Fibroblast of skin of abdomen (primary cell): ENCODE measurements at regions not wholly inside any gene's neighbourhood (a gene's known extent, or its start where the extent isn't known, plus 50 kb on each side); places are given as distances from the start of the nearest gene placed in this dataset.

Experiments
- DNase-seq: peaks from one replicate; pipeline ENCODE4 v3.0.0-alpha.2; 2013

DNA sequence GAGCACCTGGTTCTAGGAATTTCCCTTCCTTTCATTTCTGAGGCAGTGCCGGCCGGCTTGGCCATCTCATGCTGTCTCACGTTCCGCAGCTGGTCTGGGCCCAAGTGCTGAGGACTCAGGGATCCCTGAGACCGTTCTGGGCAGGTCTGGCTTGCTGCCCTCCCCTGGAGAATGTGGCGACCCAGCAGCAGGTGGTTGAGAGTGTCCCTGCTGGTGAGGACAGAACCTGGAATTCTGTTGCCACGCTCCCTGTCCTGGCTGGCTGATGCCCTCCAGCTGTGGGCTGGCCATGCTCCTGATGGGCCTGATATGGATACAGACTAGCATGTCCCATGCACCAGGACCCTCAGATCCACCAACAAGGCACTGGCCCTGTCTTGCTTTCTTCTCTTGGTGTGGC, 114.0 kb upstream of the C1QTNF9B start:
- no peak for DNase-seq

DNA sequence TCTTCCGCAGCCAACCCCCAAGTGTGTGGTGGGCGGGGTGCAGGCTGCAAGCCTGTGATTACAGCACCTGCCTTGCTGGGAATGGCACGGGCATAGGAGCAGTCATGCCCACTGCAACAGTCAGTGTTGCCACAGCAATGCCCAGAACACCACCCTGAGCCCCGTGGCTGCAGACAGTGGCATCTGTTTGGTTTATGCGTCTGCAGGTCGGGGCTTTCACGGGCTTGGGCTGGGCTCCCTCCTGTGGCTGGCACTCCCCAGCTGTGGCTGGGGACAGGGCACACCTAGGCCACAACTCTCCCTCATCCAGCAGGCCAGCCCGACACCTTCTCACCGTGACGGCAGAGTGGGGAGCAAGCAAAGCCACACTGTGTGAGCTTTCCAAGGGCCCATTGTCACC, 115.3 kb upstream of the C1QTNF9B start:
- no peak for DNase-seq

DNA sequence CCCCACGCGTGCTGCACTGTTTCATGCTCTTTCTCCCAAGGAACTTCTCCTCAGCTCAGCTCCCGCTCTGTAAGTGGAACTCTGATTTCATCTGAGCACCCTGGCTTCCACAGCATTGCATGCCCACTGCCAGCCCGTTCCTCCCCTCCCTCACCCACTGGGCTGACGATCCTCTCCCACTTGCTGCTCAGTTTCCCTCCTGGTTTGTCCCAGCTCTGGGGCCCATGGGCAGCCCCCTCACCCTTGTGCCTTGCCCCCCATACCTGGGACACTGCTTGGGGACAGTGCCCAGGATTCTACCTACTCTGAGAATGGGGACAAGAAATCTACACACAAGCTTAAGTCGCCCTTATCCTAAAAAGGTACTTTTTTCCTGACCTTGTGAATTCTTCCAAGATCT, 115.9 kb upstream of the C1QTNF9B start:
- no peak for DNase-seq

DNA sequence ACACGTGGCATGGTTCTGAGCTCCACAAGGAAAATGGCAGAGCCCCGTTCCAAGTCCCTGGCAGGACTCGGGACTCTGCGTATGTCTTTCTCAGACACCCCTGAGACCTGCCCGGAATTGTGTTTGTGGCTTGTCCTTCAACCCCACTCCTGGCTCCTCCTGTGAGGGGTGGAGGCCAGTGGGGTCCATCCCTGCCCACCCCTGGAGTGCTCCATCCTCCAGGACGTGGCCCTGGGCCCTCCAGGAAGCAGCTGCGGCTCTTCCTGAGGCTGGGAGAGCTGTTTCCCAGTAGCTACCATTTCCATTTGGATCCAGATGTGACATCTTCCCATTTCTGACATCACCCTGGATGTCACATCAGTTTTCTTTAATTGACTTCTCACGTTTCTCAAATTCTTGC, 118.7 kb upstream of the C1QTNF9B start:
- no peak for DNase-seq

DNA sequence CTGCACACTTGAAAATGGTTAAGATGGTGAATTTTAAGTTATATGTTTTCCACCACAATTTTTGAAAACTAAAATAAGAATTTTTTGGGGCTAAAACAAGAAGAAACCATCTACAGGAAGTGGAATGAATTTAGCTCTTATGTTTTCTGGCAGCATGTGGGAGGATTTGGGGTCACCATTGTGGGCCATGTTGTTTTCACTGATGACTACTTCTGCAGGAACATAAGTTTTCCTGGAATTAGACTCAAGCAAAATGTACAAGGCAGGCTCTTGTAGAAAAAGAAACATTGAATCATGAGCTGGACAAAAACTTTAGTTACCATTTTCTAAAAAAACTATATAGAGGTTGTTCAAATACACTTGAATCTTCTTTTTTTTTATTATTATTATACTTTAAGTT, 125.3 kb upstream of the C1QTNF9B start:
- no peak for DNase-seq

DNA sequence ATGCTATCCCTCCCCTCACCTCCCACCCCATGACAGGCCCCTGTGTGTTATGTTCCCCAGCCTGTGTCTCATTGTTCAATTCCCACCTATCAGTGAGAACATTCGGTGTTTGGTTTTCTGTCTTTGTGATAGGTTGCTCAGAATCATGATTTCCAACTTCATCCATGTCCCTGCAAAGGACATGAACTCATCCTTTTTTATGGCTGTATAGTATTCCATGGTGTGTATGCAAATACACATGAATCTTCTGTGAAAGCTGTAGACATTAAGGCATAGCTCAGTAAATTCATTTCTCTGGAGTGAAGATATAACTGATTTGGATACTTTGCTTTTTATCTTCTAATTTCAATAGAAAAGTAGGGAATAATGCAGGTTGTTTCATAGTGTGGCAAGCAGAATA, 125.8 kb upstream of the C1QTNF9B start:
- no peak for DNase-seq

DNA sequence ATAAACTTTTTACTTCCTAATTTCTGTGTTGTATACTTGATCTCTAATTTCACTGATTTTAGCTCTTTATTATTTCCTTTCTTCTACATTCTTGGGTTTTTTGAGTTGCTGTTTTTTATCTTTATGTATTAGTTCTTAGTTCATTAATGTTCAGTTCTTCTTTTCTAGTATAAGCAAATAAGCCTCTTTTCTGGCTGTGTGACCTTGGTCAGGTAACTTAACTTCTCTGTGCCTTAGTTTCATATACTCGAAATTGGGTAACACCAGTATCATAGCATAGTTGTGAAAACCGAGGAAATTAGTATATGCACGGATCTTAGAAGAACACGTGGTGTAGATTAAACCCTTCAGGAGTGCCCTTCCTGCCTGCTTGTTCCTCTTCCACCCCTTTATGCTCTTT, 130.2 kb upstream of the C1QTNF9B start:
- DNase-seq = no peak

DNA sequence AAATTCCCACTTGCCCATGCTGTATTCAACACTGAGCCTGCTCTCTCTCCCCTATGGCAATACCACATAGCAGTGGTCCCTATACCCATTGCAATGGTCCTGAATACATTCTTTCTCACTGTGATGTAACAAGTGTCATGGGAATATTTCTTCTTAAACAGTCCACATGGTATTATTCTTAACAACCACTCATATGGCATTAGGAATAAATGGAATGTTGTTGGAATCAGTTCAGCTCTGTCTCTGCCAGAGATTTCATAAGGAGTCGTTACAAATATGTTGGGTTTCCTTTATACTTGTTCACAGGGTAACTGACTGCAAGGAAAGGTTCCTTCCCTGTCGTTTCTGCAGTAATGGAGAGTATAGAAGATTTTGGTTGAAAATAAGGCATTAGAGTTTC, 128.3 kb upstream of the SPATA13 start:
- DNase-seq = peak; percentile 90

DNA sequence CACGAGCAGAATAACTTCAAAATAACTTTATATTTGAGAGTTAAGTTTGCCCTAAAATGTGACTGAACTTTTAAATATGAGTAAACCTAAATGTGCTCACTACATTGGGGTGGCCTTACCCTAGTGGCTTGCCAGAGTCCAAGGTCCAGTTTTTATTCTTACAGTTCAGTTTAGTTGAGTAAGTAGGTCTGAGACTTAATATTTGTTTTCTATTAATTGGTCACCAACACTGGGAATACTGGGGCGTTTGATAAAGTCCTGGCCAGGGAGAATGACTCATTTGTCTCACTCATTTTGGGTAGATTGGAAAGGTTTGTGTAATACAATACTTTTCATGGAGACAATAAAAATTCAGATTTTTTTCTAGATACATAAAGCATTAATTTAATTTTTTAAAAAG, 127.8 kb upstream of the SPATA13 start:
- no peak for DNase-seq

DNA sequence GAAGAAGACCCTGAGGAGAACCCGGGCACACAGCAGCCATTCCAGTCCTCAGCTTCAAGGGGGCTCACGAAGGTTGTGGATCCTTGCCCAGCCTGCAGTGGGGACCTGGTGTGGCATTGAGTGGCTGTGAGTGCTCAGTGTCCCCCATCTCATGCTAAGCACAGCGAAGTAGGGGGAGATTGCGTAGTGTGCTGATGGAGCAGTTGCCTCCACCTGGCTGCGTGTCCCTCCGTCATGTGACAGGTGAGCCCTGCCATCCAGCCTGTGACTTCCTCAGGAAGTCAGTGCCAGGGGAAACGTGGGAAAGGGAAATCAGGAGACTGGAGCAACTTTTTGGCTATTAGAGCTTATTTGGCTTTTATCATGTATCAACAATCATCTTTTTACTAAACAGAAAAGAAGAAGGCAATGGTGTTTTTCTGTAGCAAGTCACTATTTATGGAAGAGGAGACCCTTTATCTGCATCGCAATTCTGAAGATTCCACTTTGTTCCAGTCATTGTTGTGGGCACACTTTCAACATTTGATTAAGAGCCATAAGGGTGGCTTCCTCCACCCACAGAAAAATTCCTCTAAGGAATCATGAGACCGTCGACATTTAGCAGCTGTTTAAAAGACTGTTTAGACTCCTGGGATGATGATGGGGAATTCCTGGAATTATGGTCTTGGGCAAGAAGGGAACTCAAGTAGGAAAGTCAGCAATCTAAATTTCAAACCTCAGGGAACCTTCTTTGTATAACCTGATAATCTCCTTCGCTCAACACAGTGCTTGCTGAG, 126.8 kb upstream of the SPATA13 start:
- DNase-seq = peak; percentile 90

DNA sequence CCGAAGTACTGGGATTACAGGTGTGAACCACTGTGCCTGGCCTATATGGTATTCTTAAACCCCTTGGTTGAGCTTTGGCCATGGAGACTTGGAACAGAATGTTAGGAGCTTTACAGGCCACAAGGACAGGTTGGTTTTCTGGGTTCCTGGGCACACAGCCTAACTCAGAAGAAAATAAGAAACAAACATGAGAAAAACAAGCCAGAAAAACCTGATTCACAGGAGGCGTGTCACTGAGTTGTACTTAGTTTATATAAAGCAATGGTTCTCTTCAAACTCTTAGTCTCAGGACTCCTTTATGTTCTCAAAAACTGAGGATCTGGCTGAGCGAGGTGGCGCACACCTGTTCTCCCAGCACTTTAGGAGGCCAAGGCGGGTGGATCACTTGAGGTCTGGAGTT, 125.1 kb upstream of the SPATA13 start:
- DNase-seq = no peak

DNA sequence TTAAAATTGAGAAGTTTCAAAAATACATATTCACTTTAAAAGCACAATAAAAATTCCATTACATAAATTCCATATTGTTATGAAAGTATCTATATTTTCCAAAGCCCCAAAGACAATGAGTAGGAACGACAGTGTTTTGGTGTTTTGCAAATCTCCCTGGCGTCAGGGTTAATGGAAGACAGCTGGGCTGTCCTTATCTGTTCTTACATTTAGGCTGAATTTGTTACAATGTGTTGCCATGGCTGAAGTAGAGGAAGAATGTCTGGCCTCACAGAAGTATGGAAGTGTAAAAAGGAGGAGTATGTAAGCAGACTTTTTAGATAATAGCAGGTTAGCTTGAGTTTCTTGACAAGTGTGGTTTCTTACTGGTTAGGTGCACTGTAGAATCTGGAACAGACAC, 124.4 kb upstream of the SPATA13 start:
- peak; percentile 40 for DNase-seq

DNA sequence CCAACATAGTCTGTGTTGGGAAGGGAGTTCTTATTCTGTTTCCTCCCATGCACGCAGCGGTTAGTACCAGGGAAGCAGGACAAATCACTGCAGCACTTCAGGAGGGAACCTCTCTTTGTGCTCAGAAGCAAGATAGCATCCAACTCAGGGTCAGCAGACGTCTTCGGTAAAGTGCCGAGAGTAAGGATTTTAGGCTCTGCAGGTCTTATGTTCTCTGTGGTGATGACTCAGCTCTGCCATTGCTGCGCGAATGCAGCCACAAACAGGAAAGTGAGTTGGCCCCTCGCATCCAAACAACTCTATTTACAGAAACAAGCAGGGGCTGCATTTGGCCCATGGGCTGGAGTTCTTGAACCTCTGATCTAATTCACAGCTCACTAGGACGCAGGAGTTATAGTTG, 122.1 kb upstream of the SPATA13 start:
- DNase-seq = no peak

DNA sequence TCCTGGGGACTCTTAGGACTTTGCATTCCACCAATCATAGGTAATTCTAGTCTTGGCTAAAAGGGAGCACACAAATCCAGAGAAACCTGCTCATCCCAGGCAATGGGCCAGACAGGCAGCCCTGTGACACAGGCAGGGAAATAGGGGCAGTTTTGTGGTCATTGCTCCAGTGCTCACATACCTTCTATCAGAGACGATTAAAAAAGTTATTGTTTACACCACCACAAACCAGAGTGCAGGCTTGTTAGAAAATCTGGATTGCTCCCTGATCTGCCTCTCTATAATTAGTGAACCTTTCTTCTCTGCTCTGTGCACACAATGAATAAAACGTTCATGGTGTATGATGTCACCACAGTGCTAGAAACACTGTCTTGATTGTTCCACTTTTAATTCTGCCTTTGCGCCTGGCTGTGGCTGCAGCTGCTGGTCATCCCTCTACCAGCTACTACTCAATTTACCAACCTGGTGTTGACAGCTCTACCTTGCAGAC, 121.6 kb upstream of the SPATA13 start:
- DNase-seq = peak; percentile 77

DNA sequence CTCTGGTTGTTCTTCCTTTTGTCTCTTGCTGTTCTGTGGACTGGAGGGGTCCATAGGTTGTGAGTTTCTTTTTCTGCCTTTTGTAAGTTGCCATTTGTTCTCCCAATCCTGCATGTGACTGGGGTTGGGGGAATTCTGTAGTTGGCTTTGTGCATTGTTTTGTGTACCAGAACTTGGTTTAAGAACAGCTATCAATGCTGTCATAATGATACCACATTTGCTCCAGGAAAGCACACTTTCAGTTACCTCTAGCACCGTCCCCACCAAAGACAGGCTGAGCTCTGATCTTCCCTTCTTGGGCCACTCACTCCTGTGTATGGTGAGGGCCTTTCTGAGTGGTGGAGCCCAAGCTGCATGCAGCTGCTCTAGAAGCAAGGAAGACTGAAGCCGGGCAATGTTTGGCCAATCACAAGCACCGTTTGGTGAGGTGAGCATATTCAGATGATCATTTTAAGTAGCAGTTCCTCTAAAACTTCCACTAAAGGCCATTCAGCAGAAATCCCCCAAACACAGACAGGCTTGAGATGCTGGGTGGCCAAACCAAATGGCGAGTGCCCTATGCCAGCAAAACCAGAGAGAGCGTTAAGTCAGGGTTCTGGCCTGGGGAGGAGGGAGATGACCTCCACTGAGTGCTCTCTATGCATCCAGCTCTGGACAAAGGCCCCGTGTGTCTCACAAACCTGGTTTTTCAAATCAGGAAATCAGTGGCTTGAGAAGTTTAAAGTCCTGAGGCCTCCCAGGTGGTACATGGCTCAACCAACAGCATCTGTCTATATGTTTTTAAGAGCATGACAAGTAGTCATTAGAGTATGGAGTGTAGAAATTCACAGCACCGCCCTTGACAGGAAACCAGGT, 120.7 kb upstream of the SPATA13 start:
- DNase-seq = no peak

DNA sequence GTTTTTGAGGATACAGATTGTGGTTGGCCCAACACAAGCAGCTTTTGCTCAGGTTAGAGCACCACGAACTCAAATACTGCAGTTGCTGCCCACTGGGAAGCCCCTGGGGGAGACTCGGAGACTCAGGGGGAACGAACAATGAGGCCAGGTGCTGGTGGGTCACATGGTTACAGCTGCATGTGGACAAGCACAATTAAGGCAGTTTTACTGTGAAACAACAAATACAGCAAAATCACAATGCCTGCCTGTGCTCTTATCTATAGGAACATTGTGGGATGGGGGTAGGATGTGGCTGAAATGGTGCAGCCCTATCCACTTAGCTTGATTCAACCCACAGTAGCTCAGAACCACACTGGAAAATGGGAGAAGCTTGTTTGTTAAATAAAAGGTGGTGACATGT, 119.7 kb upstream of the SPATA13 start:
- no peak for DNase-seq

DNA sequence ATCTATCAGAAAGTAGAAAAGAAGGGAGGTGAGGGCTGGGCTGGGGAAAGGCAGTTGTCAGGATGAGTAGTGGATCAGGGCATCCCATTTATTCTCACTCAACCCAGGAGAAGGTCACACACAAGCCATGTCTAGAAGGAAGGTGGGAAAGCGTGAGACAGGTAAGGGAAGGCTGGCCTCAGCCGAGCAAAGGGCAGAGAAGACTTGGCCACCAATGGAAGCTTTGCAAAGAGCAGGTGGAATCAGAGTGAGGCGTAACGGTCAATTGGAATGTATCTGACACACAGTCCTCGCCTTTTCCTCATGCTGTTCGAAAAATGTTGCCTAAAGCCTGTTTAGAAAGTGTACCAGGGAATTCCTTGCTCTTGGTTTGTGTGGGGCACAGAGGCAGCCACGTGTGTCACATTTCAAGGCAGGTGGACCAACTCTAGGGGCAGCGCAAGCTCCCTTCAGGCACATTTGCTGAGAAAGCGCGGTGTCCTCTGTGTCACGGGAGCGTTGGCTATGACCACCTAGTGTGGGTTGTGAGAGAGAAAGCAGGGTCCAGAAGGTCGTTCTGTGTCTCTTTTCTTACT, 118.8 kb upstream of the SPATA13 start:
- no peak for DNase-seq

DNA sequence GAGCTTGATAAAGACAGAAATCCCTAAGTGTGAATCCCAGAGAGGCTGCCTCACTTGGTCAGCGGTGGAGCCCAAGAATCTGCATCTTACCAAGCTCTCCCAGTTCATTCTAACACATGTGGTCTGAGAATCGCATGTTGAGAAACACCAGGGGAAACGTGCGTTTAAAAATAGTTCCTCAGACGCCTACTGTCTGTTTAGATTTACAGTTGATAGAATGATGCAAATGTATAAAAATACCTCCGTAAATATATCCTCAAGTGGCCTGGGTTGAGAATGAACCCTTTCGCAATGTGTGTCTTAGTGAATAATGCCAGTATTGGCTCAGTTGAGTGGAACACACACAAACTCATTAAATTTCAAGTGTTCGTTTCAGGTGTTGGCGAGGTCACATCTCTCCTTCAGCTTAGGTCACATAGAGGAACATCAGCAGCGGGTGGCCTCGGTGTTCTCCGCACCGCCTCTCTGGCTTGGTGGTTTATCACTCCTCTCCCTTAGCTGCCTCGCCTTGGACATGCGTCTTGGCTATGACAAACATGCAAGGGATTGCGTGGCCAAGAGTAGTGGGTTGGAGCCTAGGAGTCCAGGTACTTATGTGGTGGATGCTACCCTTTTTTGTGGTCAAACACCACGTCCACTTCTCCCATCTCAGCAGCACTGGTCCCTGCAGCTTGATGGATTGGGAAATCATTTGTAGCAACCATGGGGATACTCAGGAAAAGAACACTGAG, 117.6 kb upstream of the SPATA13 start:
- DNase-seq = no peak

DNA sequence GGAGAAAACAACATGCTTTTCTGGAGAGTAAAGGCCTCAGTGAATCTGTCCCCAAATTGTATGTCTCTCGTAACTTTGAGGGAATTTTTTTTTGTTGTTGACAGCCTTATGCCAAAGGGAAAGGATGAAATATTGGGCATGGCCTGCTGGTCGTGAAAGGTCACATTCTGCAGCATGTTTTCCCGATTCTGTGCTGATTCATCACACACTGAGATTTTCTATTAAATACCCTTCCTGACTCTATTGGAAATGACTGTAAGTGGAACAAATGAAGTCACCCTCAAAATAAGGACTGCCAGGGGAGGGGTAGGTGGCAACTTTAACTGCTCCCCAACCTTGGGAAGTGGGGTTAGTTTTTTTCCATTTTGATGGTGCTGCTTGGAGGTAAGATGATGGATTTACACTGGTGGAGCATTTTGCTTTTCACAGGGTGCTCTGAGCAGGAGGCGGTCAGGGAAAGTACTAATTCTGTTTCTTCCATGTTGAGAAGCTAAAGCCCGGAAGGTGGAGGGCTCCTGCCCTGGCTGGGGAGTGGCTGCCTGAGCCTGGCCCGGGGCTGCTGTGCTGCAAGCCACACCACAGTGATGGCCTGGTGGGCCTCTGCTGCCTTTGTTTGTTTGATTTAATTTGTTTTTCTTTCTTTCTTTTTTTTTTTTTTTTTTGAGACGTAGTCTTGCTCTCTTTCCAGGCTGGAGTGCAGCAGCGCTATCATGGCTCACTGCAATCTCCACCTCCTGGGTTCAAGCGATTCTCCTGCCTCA, 116.8 kb upstream of the SPATA13 start:
- DNase-seq = no peak

DNA sequence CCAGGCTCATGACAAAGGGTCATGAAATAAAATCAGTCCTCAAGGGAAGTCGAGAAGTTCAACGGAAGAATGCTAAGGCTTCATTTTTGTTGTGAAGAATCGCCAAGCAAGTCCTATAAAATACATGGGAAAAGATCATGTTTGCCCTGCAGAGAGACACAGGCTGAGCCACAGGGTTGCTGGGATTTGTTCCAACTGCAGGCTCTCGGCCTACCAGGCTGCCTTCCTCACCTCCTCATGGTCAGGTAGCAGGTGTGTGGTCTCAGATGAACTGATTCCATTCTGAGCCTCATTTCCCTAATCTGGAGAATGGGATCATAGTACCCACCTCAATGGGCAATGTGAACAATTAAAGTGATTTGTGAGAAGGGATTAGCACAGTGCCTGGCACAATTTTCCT, 114.9 kb upstream of the SPATA13 start:
- DNase-seq = no peak

DNA sequence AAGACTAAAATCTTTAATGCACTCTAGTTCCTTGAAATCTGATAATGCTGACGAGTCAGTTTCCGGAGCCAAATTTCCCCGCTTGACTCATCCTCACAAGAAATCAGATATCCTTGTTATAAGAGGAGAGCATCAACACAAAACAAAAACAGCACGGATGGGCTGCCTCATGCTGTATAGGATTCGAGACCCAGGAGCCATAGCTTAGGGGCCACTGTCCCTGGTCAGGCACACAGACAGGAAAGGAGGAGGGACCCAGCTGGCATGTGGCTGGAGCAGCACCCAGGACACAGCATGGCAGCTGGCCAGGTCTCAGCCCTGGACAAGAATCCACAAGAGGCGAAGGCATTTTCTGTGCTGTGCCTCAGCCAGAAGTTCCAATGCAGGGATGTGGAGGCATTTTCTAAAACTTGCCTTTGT, 110.2 kb upstream of the SPATA13 start:
- DNase-seq = peak; percentile 51
